ENCODE measurements at regions not wholly inside any gene's neighbourhood (a gene's known extent, or its start where the extent isn't known, plus 50 kb on each side); places are given as distances from the start of the nearest gene placed in this dataset.
"Not testable (repeated sequence)": the region's sequence is repeated elsewhere in the genome, so short reads cannot be mapped to it uniquely, and the experiment has no call there.

- no peak overlapping the region for H3K4me3 ChIP-seq (ENCODE audit: low read depth in 1 of 2, low read length in 2 of 2)
- no peaks in the 10 kb centered on the region for H3K36me3 ChIP-seq (ENCODE audit: control insufficient read depth in 1 of 2, insufficient read depth in 2 of 2, low read length in 2 of 2)
- peaks cover 18 to 21% of the 10 kb centered on the region in 2 donors for H3K4me1 ChIP-seq (ENCODE audit: control insufficient read depth in 1 of 2, insufficient read depth in 2 of 2, low read length in 2 of 2)
- H3K27ac ChIP-seq (ENCODE audit: low read length), result no peak overlapping the region
- H3K9me3 ChIP-seq (ENCODE audit: control insufficient read depth in 1 of 2, low read length in 2 of 2), result no peaks in the 10 kb centered on the region
- no peaks in the 10 kb centered on the region for H3K27me3 ChIP-seq (ENCODE audit: low read depth, low read length)
Observed at GRCh38 chr16:85532147-85532546, 81.0 kb upstream of the GSE1 start.

GRCh38 chr16:85533593-85533992 is 79.5 kb upstream of the GSE1 start:
- H3K4me3 ChIP-seq (ENCODE audit: low read depth in 1 of 2, low read length in 2 of 2); H3K27me3 ChIP-seq (ENCODE audit: low read depth, low read length); H3K9me3 ChIP-seq (ENCODE audit: control insufficient read depth in 1 of 2, low read length in 2 of 2); H3K36me3 ChIP-seq (ENCODE audit: control insufficient read depth in 1 of 2, insufficient read depth in 2 of 2, low read length in 2 of 2); H3K27ac ChIP-seq (ENCODE audit: low read length): not testable (repeated sequence)
- peaks cover 18 to 29% of the 10 kb centered on the region in 2 donors for H3K4me1 ChIP-seq (ENCODE audit: control insufficient read depth in 1 of 2, insufficient read depth in 2 of 2, low read length in 2 of 2)

GRCh38 chr16:85534536-85535351 is 78.4 kb upstream of the GSE1 start:
- Histone ChIP-seq H3K9me3 (ENCODE audit: control insufficient read depth in 1 of 2, low read length in 2 of 2) (peaks cover 0 to 3% of the 10 kb centered on the region in 2 donors), H3K4me3 (ENCODE audit: low read depth in 1 of 2, low read length in 2 of 2) (peak overlapping the region; percentile 21 to 47), H3K27ac (ENCODE audit: low read length) (peak overlapping the region; percentile 56), H3K36me3 (ENCODE audit: control insufficient read depth in 1 of 2, insufficient read depth in 2 of 2, low read length in 2 of 2) (peaks cover 0 to 7% of the 10 kb centered on the region in 2 donors), H3K27me3 (ENCODE audit: low read depth, low read length) (no peaks in the 10 kb centered on the region), H3K4me1 (ENCODE audit: control insufficient read depth in 1 of 2, insufficient read depth in 2 of 2, low read length in 2 of 2) (peaks cover 18 to 29% of the 10 kb centered on the region in 2 donors)

GRCh38 chr16:85535352-85536072 is 77.6 kb upstream of the GSE1 start:
- Histone ChIP-seq H3K4me3 (ENCODE audit: low read depth in 1 of 2, low read length in 2 of 2) (peak overlapping the region; percentile 21 to 47), H3K27ac (ENCODE audit: low read length) (peak overlapping the region; percentile 56), H3K4me1 (ENCODE audit: control insufficient read depth in 1 of 2, insufficient read depth in 2 of 2, low read length in 2 of 2) (peaks cover 18 to 29% of the 10 kb centered on the region in 2 donors)

GRCh38 chr16:85536073-85536410 is 77.1 kb upstream of the GSE1 start:
- Histone ChIP-seq H3K4me1 (ENCODE audit: control insufficient read depth in 1 of 2, insufficient read depth in 2 of 2, low read length in 2 of 2) (peaks cover 18 to 29% of the 10 kb centered on the region in 2 donors), H3K9me3 (ENCODE audit: control insufficient read depth in 1 of 2, low read length in 2 of 2) (peaks cover 0 to 6% of the 10 kb centered on the region in 2 donors), H3K36me3 (ENCODE audit: control insufficient read depth in 1 of 2, insufficient read depth in 2 of 2, low read length in 2 of 2) (peaks cover 0 to 10% of the 10 kb centered on the region in 2 donors), H3K27ac (ENCODE audit: low read length) (peak overlapping the region; percentile 23), H3K4me3 (ENCODE audit: low read depth in 1 of 2, low read length in 2 of 2) (peak overlapping the region in 1 of 2 donors; percentile 13), H3K27me3 (ENCODE audit: low read depth, low read length) (no peaks in the 10 kb centered on the region)

More at GRCh38 chr16:85535352-85536072, 77.6 kb upstream of the GSE1 start:
- Histone ChIP-seq H3K9me3 (ENCODE audit: control insufficient read depth in 1 of 2, low read length in 2 of 2) (peaks cover 0 to 6% of the 10 kb centered on the region in 2 donors), H3K27me3 (ENCODE audit: low read depth, low read length) (no peaks in the 10 kb centered on the region), H3K36me3 (ENCODE audit: control insufficient read depth in 1 of 2, insufficient read depth in 2 of 2, low read length in 2 of 2) (peaks cover 0 to 10% of the 10 kb centered on the region in 2 donors)

- peaks cover 23 to 32% of the 10 kb centered on the region in 2 donors for H3K4me1 ChIP-seq (ENCODE audit: control insufficient read depth in 1 of 2, insufficient read depth in 2 of 2, low read length in 2 of 2)
- no peak overlapping the region for H3K27ac ChIP-seq (ENCODE audit: low read length)
- H3K36me3 ChIP-seq (ENCODE audit: control insufficient read depth in 1 of 2, insufficient read depth in 2 of 2, low read length in 2 of 2), result peaks cover 0 to 10% of the 10 kb centered on the region in 2 donors
- H3K4me3 ChIP-seq (ENCODE audit: low read depth in 1 of 2, low read length in 2 of 2), result peak overlapping the region in 1 of 2 donors; percentile 13
- H3K27me3 ChIP-seq (ENCODE audit: low read depth, low read length), result no peaks in the 10 kb centered on the region
- peaks cover 0 to 6% of the 10 kb centered on the region in 2 donors for H3K9me3 ChIP-seq (ENCODE audit: control insufficient read depth in 1 of 2, low read length in 2 of 2)
Observed at GRCh38 chr16:85536411-85537330, 76.5 kb upstream of the GSE1 start.

- peaks cover 0 to 10% of the 10 kb centered on the region in 2 donors for H3K36me3 ChIP-seq (ENCODE audit: control insufficient read depth in 1 of 2, insufficient read depth in 2 of 2, low read length in 2 of 2)
- H3K27ac ChIP-seq (ENCODE audit: low read length), result no peak overlapping the region
- peaks cover 26 to 39% of the 10 kb centered on the region in 2 donors for H3K4me1 ChIP-seq (ENCODE audit: control insufficient read depth in 1 of 2, insufficient read depth in 2 of 2, low read length in 2 of 2)
Observed at GRCh38 chr16:85537331-85537788, 75.8 kb upstream of the GSE1 start.

GRCh38 chr16:85537795-85538401 is 75.2 kb upstream of the GSE1 start:
- peaks cover 0 to 10% of the 10 kb centered on the region in 2 donors for H3K36me3 ChIP-seq (ENCODE audit: control insufficient read depth in 1 of 2, insufficient read depth in 2 of 2, low read length in 2 of 2)
- H3K9me3 ChIP-seq (ENCODE audit: control insufficient read depth in 1 of 2, low read length in 2 of 2), result peaks cover 0 to 6% of the 10 kb centered on the region in 2 donors
- H3K27ac ChIP-seq (ENCODE audit: low read length), result no peak overlapping the region
- peaks cover 26 to 44% of the 10 kb centered on the region in 2 donors for H3K4me1 ChIP-seq (ENCODE audit: control insufficient read depth in 1 of 2, insufficient read depth in 2 of 2, low read length in 2 of 2)
- H3K27me3 ChIP-seq (ENCODE audit: low read depth, low read length), result no peaks in the 10 kb centered on the region
- no peak overlapping the region for H3K4me3 ChIP-seq (ENCODE audit: low read depth in 1 of 2, low read length in 2 of 2)

More at GRCh38 chr16:85537331-85537788, 75.8 kb upstream of the GSE1 start:
- Histone ChIP-seq H3K9me3 (ENCODE audit: control insufficient read depth in 1 of 2, low read length in 2 of 2) (peaks cover 0 to 6% of the 10 kb centered on the region in 2 donors), H3K4me3 (ENCODE audit: low read depth in 1 of 2, low read length in 2 of 2) (no peak overlapping the region), H3K27me3 (ENCODE audit: low read depth, low read length) (no peaks in the 10 kb centered on the region)

GRCh38 chr16:85539084-85539483 is 74.0 kb upstream of the GSE1 start:
- H3K9me3 ChIP-seq (ENCODE audit: control insufficient read depth in 1 of 2, low read length in 2 of 2), result peaks cover 0 to 6% of the 10 kb centered on the region in 2 donors
- H3K27me3 ChIP-seq (ENCODE audit: low read depth, low read length), result no peaks in the 10 kb centered on the region
- no peak overlapping the region for H3K27ac ChIP-seq (ENCODE audit: low read length)
- peaks cover 0 to 10% of the 10 kb centered on the region in 2 donors for H3K36me3 ChIP-seq (ENCODE audit: control insufficient read depth in 1 of 2, insufficient read depth in 2 of 2, low read length in 2 of 2)
- no peak overlapping the region for H3K4me3 ChIP-seq (ENCODE audit: low read depth in 1 of 2, low read length in 2 of 2)
- peaks cover 26 to 49% of the 10 kb centered on the region in 2 donors for H3K4me1 ChIP-seq (ENCODE audit: control insufficient read depth in 1 of 2, insufficient read depth in 2 of 2, low read length in 2 of 2)

GRCh38 chr16:85539629-85540291 is 73.4 kb upstream of the GSE1 start:
- peaks cover 26 to 55% of the 10 kb centered on the region in 2 donors for H3K4me1 ChIP-seq (ENCODE audit: control insufficient read depth in 1 of 2, insufficient read depth in 2 of 2, low read length in 2 of 2)
- no peaks in the 10 kb centered on the region for H3K27me3 ChIP-seq (ENCODE audit: low read depth, low read length)
- no peak overlapping the region for H3K4me3 ChIP-seq (ENCODE audit: low read depth in 1 of 2, low read length in 2 of 2)
- H3K27ac ChIP-seq (ENCODE audit: low read length), result no peak overlapping the region
- peaks cover 0 to 6% of the 10 kb centered on the region in 2 donors for H3K9me3 ChIP-seq (ENCODE audit: control insufficient read depth in 1 of 2, low read length in 2 of 2)
- H3K36me3 ChIP-seq (ENCODE audit: control insufficient read depth in 1 of 2, insufficient read depth in 2 of 2, low read length in 2 of 2), result peaks cover 0 to 10% of the 10 kb centered on the region in 2 donors

Data from muscle layer of duodenum (tissue), 2 donors.